Stimulated activated naive CD8-positive, alpha-beta T cell treated with anti-CD3 and anti-CD28 coated beads, Interleukin-15, amount 100 ng/mL, for 72 hours (primary cell): ENCODE measurements at regions not wholly inside any gene's neighbourhood (a gene's known extent, or its start where the extent isn't known, plus 50 kb on each side); places are given as distances from the start of the nearest gene placed in this dataset.

ENCODE experiments used
- ATAC-seq: fragments of 150-1000 bp; cut with Tn5 transposase; 2 replicates; pipeline ENCODE4 v1.10.0; 2021; ENCODE audit warnings: mild to moderate bottlenecking, moderate library complexity
- DNase-seq, 2 donors: peaks; one replicate each; pipeline ENCODE4 v3.0.0; 2021 to 2022
- H3K27ac Mint-ChIP-seq, 2 donors: one replicate each; pipeline ENCODE4 v1.8.0; 2022; ENCODE audit warnings: mild to moderate bottlenecking in 2 of 2, mixed read lengths in 2 of 2, moderate library complexity in 2 of 2
- H3K27me3 Mint-ChIP-seq: one replicate; pipeline ENCODE4 v1.8.0; 2022; ENCODE audit warnings: mixed read lengths
- H3K4me1 Mint-ChIP-seq: one replicate; pipeline ENCODE4 v1.8.0; 2022; ENCODE audit warnings: mild to moderate bottlenecking, mixed read lengths
- H3K4me3 Mint-ChIP-seq, 2 donors: one replicate each; pipeline ENCODE4 v1.8.0; 2022; ENCODE audit warnings: mild to moderate bottlenecking in 2 of 2, mixed read lengths in 2 of 2, moderate library complexity in 1 of 2
- H3K9me3 Mint-ChIP-seq, 2 donors: one replicate each; pipeline ENCODE4 v1.8.0; 2022; ENCODE audit warnings: mixed read lengths in 2 of 2

GRCh38 chr4:82219346-82219745 is 154.4 kb downstream of the HNRNPD start:
- no peak for ATAC-seq
- no peaks in the 10 kb centered on the region for H3K27me3 Mint-ChIP-seq
- no peak overlapping the region for H3K4me3 Mint-ChIP-seq

GRCh38 chr4:82217986-82218715 is 155.6 kb downstream of the HNRNPD start:
- no peak for DNase-seq
- no peak overlapping the region for H3K4me3 Mint-ChIP-seq
- H3K4me1 Mint-ChIP-seq: peaks cover 10% of the 10 kb centered on the region
- H3K27ac Mint-ChIP-seq: no peak overlapping the region
- no peaks in the 10 kb centered on the region for H3K27me3 Mint-ChIP-seq
- H3K9me3 Mint-ChIP-seq: peaks cover 0 to 4% of the 10 kb centered on the region in 2 donors
- ATAC-seq: peak; percentile 35

More at GRCh38 chr4:82219346-82219745, 154.4 kb downstream of the HNRNPD start:
- Mint-ChIP-seq H3K4me1 (peaks cover 6% of the 10 kb centered on the region), H3K27ac (peak overlapping the region in 1 of 2 donors; percentile 5), H3K9me3 (peaks cover 0 to 4% of the 10 kb centered on the region in 2 donors)
- no peak for DNase-seq

- Mint-ChIP-seq H3K27me3 (no peaks in the 10 kb centered on the region), H3K4me1 (peaks cover 13% of the 10 kb centered on the region), H3K27ac (no peak overlapping the region), H3K4me3 (no peak overlapping the region), H3K9me3 (no peaks in the 10 kb centered on the region)
- ATAC-seq: no peak
- DNase-seq: no peak
Measured at GRCh38 chr4:82216219-82216618, 157.6 kb downstream of the HNRNPD start.

- Mint-ChIP-seq H3K9me3 (no peaks in the 10 kb centered on the region), H3K27me3 (no peaks in the 10 kb centered on the region), H3K27ac (no peak overlapping the region), H3K4me1 (peaks cover 13% of the 10 kb centered on the region), H3K4me3 (no peak overlapping the region)
- ATAC-seq: no peak
- no peak for DNase-seq
Measured at GRCh38 chr4:82215800-82216199, 158.0 kb downstream of the HNRNPD start.

- Mint-ChIP-seq H3K27ac (no peak overlapping the region), H3K9me3 (no peaks in the 10 kb centered on the region), H3K4me3 (no peak overlapping the region), H3K4me1 (peaks cover 13% of the 10 kb centered on the region), H3K27me3 (no peaks in the 10 kb centered on the region)
- DNase-seq: no peak
- ATAC-seq: no peak
Measured at GRCh38 chr4:82215039-82215438, 158.8 kb downstream of the HNRNPD start.

GRCh38 chr4:82213485-82214417 is 160.0 kb downstream of the HNRNPD start:
- DNase-seq (no peak), ATAC-seq (peak; percentile 63)
- H3K4me1 Mint-ChIP-seq: peaks cover 13% of the 10 kb centered on the region
- no peaks in the 10 kb centered on the region for H3K27me3 Mint-ChIP-seq
- no peaks in the 10 kb centered on the region for H3K9me3 Mint-ChIP-seq
- H3K27ac Mint-ChIP-seq: peak overlapping the region in 1 of 2 donors; percentile 31
- H3K4me3 Mint-ChIP-seq: no peak overlapping the region

- H3K27ac Mint-ChIP-seq: no peak overlapping the region
- DNase-seq: peak; percentile 44 to 53
- H3K27me3 Mint-ChIP-seq: peaks cover 12% of the 10 kb centered on the region
- H3K9me3 Mint-ChIP-seq: no peaks in the 10 kb centered on the region
- H3K4me1 Mint-ChIP-seq: no peaks in the 10 kb centered on the region
- H3K4me3 Mint-ChIP-seq: no peak overlapping the region
- ATAC-seq: peak; percentile 66
Measured at GRCh38 chr4:82201805-82202641, 171.8 kb downstream of the HNRNPD start.

- ATAC-seq (peak; percentile 26), DNase-seq (no peak)
- Mint-ChIP-seq H3K4me1 (no peaks in the 10 kb centered on the region), H3K27me3 (peaks cover 12% of the 10 kb centered on the region), H3K27ac (peak overlapping the region in 1 of 2 donors; percentile 7), H3K4me3 (no peak overlapping the region), H3K9me3 (no peaks in the 10 kb centered on the region)
Measured at GRCh38 chr4:82201303-82201702, 172.5 kb downstream of the HNRNPD start.

- no peak for DNase-seq
- no peak overlapping the region for H3K4me3 Mint-ChIP-seq
- H3K27ac Mint-ChIP-seq: no peak overlapping the region
- no peaks in the 10 kb centered on the region for H3K4me1 Mint-ChIP-seq
- no peak for ATAC-seq
- peaks cover 12% of the 10 kb centered on the region for H3K27me3 Mint-ChIP-seq
- H3K9me3 Mint-ChIP-seq: no peaks in the 10 kb centered on the region
Measured at GRCh38 chr4:82200046-82200445, 173.7 kb downstream of the HNRNPD start.

GRCh38 chr4:82194329-82194728 is 179.5 kb downstream of the HNRNPD start:
- Mint-ChIP-seq H3K27me3 (no peaks in the 10 kb centered on the region), H3K27ac (peak overlapping the region in 1 of 2 donors; percentile 20), H3K9me3 (peaks cover 0 to 2% of the 10 kb centered on the region in 2 donors), H3K4me1 (no peaks in the 10 kb centered on the region), H3K4me3 (no peak overlapping the region)
- DNase-seq (no peak), ATAC-seq (no peak)

- no peaks in the 10 kb centered on the region for H3K27me3 Mint-ChIP-seq
- no peak overlapping the region for H3K27ac Mint-ChIP-seq
- DNase-seq (no peak), ATAC-seq (no peak)
- H3K4me3 Mint-ChIP-seq: no peak overlapping the region
- H3K9me3 Mint-ChIP-seq: peaks cover 8 to 11% of the 10 kb centered on the region in 2 donors
- no peaks in the 10 kb centered on the region for H3K4me1 Mint-ChIP-seq
Measured at GRCh38 chr4:82192017-82192673, 181.6 kb downstream of the HNRNPD start.

- H3K9me3 Mint-ChIP-seq: peaks cover 0 to 9% of the 10 kb centered on the region in 2 donors
Measured at GRCh38 chr4:82181789-82182188, 192.0 kb downstream of the HNRNPD start.

GRCh38 chr4:82172186-82172585 is 201.6 kb downstream of the HNRNPD start:
- H3K9me3 Mint-ChIP-seq: peaks cover 0 to 20% of the 10 kb centered on the region in 2 donors
- H3K4me3 Mint-ChIP-seq: no peak overlapping the region
- H3K27ac Mint-ChIP-seq: no peak overlapping the region
- H3K27me3 Mint-ChIP-seq: peaks cover 7% of the 10 kb centered on the region
- H3K4me1 Mint-ChIP-seq: no peaks in the 10 kb centered on the region
- ATAC-seq (no peak), DNase-seq (no peak)

More at GRCh38 chr4:82181789-82182188, 192.0 kb downstream of the HNRNPD start:
- DNase-seq: no peak
- Mint-ChIP-seq H3K27ac (no peak overlapping the region), H3K4me1 (no peaks in the 10 kb centered on the region), H3K27me3 (peaks cover 1% of the 10 kb centered on the region), H3K4me3 (no peak overlapping the region)
- no peak for ATAC-seq

GRCh38 chr4:82171531-82172155 is 202.1 kb downstream of the HNRNPD start:
- H3K9me3 Mint-ChIP-seq: peaks cover 0 to 19% of the 10 kb centered on the region in 2 donors
- no peak overlapping the region for H3K4me3 Mint-ChIP-seq
- no peaks in the 10 kb centered on the region for H3K4me1 Mint-ChIP-seq
- no peak for DNase-seq
- peaks cover 5% of the 10 kb centered on the region for H3K27me3 Mint-ChIP-seq
- H3K27ac Mint-ChIP-seq: no peak overlapping the region
- ATAC-seq: no peak
